Kidney (tissue), 13 donors: ENCODE measurements at regions not wholly inside any gene's neighbourhood (a gene's known extent, or its start where the extent isn't known, plus 50 kb on each side); places are given as distances from the start of the nearest gene placed in this dataset.

Source experiments
- DNase-seq, 5 donors: peaks; one replicate each; pipeline ENCODE4 v3.0.0-alpha.2; 2013 to 2020
- FAIRE-seq: peaks from 2 replicates; lab custom pipeline; 2012; peaks lifted over from hg19 to GRCh38; lab: Jason Lieb, UNC
- H3K27ac ChIP-seq, 2 donors: one replicate each; pipeline ENCODE4 v1.7.0; 2013; ENCODE audit warnings: low read depth in 2 of 2, low read length in 2 of 2, inconsistent platforms in 1 of 2
- H3K27me3 ChIP-seq: one replicate; pipeline ENCODE4 v1.7.1; 2013; ENCODE audit warnings: low read length, inconsistent platforms; ENCODE audit not compliant: control insufficient read depth, insufficient read depth
- H3K36me3 ChIP-seq, 3 donors: one replicate each; pipeline versions ENCODE4 v1.7.0 to v1.7.1; 2013; ENCODE audit warnings: low read length in 3 of 3, control low read depth in 1 of 3, inconsistent platforms in 1 of 3; ENCODE audit not compliant: insufficient read depth in 3 of 3, control insufficient read depth in 2 of 3
- H3K4me1 ChIP-seq, 3 donors: one replicate each; pipeline versions ENCODE4 v1.7.0 to v1.7.1; 2013; ENCODE audit warnings: low read length in 3 of 3, inconsistent platforms in 1 of 3, low read depth in 1 of 3; ENCODE audit not compliant: control insufficient read depth in 2 of 3, insufficient read depth in 2 of 3
- H3K4me3 ChIP-seq, 3 donors: one replicate each; pipeline versions ENCODE4 v1.7.0 to v1.8.1; 2013; ENCODE audit warnings: low read length in 3 of 3, control low read depth in 1 of 3, inconsistent platforms in 1 of 3
- H3K9ac ChIP-seq, 3 donors: one replicate each; pipeline versions ENCODE4 v1.7.0 to v1.7.1; 2013; ENCODE audit warnings: low read length in 3 of 3, control low read depth in 1 of 3, inconsistent platforms in 1 of 3
- H3K9me3 ChIP-seq, 3 donors: one replicate each; pipeline versions ENCODE4 v1.7.0 to v1.7.1; 2013; ENCODE audit warnings: low read length in 3 of 3, control low read depth in 1 of 3, inconsistent platforms in 1 of 3; ENCODE audit not compliant: control insufficient read depth in 2 of 3, insufficient read depth in 1 of 3
- intact Hi-C: fragments of 100-400 bp; cut with DNase I; formaldehyde crosslinking; loops from one replicate; pipeline ENCODE4 v1.11.1; 2022
- TF ChIP-seq, protein P1 (sequence below): IDR thresholded peaks from 3 replicates; pipeline ENCODE4 v1.5.1; 2012; ENCODE audit warnings: mild to moderate bottlenecking, moderate library complexity, borderline replicate concordance; ENCODE audit not compliant: insufficient read depth; ENCODE audit errors: extremely low read depth
- donor health status: control.
- donor health status: control.
- donor health status: control.
- donor health status: control.
- donor health status: control.
- donor health status: DM: yes; HTN: yes; CAD: no.
- donor health status: Normal renal cell carcinoma (clear cell type).

DNA sequence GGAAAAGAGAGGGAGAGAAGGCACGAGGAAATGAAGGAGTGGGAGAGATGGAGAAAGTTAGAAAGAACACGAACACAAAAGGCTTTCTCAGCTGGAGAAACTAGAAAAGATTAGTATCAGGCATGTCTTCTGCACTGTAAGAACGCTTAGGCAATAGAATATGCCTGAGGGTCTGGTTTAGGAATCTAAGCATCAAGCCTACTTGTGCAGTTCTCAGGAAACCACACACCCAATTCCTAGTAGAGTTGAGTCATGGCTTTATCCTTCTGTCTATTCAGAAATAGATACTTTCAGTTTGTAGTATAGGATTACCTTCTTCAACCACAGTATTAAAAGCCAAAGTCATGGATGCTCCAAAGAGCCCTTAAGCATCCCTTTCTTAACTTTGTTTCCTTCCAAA lies 969.4 kb downstream of the NTRK3 start:
- Histone ChIP-seq H3K36me3 (no peaks in the 10 kb centered on the region), H3K4me3 (no peak overlapping the region), H3K27me3 (no peaks in the 10 kb centered on the region), H3K4me1 (no peaks in the 10 kb centered on the region), H3K9me3 (peaks cover 0 to 2% (median 0%) of the 10 kb centered on the region in 3 donors), H3K27ac (no peak overlapping the region), H3K9ac (no peak overlapping the region)
- FAIRE-seq (no peak), DNase-seq (no peak)
- intact Hi-C loops: no loop called here
- TF ChIP-seq, protein P1, sequence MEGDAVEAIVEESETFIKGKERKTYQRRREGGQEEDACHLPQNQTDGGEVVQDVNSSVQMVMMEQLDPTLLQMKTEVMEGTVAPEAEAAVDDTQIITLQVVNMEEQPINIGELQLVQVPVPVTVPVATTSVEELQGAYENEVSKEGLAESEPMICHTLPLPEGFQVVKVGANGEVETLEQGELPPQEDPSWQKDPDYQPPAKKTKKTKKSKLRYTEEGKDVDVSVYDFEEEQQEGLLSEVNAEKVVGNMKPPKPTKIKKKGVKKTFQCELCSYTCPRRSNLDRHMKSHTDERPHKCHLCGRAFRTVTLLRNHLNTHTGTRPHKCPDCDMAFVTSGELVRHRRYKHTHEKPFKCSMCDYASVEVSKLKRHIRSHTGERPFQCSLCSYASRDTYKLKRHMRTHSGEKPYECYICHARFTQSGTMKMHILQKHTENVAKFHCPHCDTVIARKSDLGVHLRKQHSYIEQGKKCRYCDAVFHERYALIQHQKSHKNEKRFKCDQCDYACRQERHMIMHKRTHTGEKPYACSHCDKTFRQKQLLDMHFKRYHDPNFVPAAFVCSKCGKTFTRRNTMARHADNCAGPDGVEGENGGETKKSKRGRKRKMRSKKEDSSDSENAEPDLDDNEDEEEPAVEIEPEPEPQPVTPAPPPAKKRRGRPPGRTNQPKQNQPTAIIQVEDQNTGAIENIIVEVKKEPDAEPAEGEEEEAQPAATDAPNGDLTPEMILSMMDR: no peak

DNA sequence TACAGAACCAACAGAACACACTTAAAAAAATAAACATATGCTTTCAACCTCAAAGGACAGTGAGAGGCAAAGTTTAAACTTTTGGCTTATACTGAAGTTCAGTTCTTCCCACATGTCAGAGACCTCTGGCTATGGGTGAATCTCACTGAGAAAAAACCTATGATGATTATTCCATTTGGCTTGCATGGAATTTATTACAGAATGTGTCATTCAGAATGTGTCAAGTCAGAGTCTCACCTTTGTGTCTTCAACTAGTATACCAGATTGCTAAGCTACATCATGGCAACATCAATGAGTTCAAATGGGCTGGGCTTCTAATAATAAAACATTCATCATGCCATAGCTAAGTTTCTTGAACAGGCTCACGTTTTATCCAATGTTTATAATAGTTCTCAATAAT lies 987.0 kb downstream of the NTRK3 start:
- TF ChIP-seq, protein P1: no peak
- H3K27ac ChIP-seq: no peak overlapping the region
- intact Hi-C loops: no loop called here

DNA sequence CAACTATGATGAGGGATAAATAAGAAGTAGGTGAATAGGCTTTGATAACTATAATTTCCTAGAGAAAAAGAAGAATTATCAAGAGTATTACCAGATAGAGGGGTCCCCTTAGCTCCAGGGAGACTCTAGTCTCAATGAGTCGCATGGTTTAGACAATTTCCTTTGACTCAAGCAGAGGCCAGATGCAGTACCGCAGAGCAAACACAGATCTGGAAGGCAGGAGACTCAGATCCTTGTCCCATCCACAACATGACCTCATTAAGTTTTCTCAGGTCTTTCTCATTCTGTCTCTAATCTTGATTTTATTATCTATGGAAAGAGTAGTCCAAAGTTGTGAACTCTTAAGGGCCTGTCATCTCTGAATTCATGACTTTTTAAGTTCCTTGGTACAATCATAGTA lies 987.9 kb downstream of the NTRK3 start:
- FAIRE-seq: no peak
- no peak overlapping the region for H3K9ac ChIP-seq
- no peak for DNase-seq
- H3K4me3 ChIP-seq: no peak overlapping the region
- H3K27ac ChIP-seq: no peak overlapping the region
- no peaks in the 10 kb centered on the region for H3K9me3 ChIP-seq
- no peaks in the 10 kb centered on the region for H3K27me3 ChIP-seq
- no peaks in the 10 kb centered on the region for H3K36me3 ChIP-seq
- intact Hi-C loops: no loop called here
- TF ChIP-seq, protein P1: no peak
- H3K4me1 ChIP-seq: no peaks in the 10 kb centered on the region

More for the DNA sequence above, 987.0 kb downstream of the NTRK3 start:
- H3K4me1 ChIP-seq: no peaks in the 10 kb centered on the region
- FAIRE-seq: no peak
- no peak for DNase-seq
- no peaks in the 10 kb centered on the region for H3K9me3 ChIP-seq
- H3K4me3 ChIP-seq: no peak overlapping the region
- H3K36me3 ChIP-seq: no peaks in the 10 kb centered on the region
- no peaks in the 10 kb centered on the region for H3K27me3 ChIP-seq
- no peak overlapping the region for H3K9ac ChIP-seq

DNA sequence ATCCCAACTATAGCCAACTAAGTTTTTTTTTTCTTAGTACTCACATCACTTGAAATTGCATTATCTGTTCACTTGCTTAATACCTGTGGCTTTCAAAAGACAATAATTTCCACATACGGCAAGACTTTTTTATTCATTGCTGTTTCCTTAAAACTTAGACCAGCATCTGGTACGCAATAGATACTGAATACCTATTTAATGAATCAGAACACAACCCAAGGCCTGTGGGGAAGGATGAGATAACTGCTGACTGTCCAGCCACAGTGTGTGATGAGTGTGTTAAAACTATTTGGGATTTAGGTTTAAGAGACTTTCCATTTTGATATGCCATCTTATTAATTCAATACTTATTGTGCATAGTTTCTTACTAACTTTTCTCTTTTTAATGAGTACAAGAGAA lies 988.7 kb downstream of the NTRK3 start:
- no peak for FAIRE-seq
- H3K9ac ChIP-seq: no peak overlapping the region
- H3K9me3 ChIP-seq: no peaks in the 10 kb centered on the region

More for the DNA sequence above, 988.7 kb downstream of the NTRK3 start:
- H3K36me3 ChIP-seq: no peaks in the 10 kb centered on the region
- no peaks in the 10 kb centered on the region for H3K27me3 ChIP-seq
- intact Hi-C loops: no loop called here
- H3K4me3 ChIP-seq: no peak overlapping the region
- DNase-seq: no peak
- TF ChIP-seq, protein P1: no peak
- H3K27ac ChIP-seq: no peak overlapping the region
- H3K4me1 ChIP-seq: no peaks in the 10 kb centered on the region
